Stimulated activated CD4-positive, alpha-beta T cell treated with anti-CD3 and anti-CD28 coated beads, Interleukin-4, amount 100 ng/mL, for 4 hours (primary cell): ENCODE measurements at regions not wholly inside any gene's neighbourhood (a gene's known extent, or its start where the extent isn't known, plus 50 kb on each side); places are given as distances from the start of the nearest gene placed in this dataset.

Experiments used
- DNase-seq, 2 experiments: peaks; one replicate each; pipeline ENCODE4 v3.0.0-alpha.2; 2020

DNA sequence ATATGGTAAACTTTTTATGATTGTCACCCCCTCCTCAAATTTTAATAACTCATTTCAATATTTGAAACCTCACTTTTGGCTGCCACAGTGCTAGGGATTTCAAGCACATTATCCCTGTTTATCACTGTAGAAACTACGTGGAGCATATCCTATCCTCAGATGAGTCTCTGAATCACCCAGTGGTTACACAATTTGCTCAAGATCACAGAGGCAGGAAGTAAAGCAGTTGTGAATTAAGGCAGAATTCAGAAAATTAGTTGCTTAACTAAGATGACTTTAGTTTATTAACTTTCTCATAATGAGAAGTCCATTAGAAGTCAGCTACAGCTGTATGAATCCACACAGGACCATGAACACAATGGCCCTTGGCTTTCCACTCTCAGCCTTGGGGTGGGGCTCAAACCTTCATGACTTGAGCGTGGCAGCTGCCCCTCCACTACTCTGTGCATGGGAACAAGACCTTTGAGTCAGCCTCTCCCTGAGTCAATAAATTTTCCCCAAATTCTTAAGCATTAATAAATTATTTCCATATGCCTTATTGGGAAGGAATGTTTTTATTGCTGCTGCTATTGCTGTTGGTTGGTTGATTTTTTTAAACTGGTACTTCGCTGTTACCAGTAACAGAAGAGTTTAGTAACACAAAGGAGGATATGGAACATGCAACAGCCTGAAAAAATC is 369.0 kb downstream of the CBLN2 start:
- DNase-seq = no peak

DNA sequence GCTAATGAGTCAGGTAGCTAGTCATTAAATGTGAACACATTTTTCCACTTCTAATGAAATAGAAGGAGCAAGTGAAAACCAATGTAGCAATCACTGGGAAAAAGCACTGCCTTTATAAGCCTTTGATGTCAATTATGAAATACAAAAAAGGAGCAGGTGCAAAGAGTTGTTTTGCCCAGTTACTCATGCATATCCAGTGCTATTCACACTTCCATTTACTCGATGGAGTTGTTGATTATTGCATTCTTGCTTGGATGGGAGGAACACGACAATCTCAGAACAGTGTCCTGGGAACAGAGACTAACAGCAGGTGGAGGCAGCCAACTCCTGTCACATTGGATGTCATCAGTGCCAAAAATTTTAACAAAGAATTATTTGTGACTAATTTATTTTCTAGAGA is 372.5 kb downstream of the CBLN2 start:
- no peak for DNase-seq

DNA sequence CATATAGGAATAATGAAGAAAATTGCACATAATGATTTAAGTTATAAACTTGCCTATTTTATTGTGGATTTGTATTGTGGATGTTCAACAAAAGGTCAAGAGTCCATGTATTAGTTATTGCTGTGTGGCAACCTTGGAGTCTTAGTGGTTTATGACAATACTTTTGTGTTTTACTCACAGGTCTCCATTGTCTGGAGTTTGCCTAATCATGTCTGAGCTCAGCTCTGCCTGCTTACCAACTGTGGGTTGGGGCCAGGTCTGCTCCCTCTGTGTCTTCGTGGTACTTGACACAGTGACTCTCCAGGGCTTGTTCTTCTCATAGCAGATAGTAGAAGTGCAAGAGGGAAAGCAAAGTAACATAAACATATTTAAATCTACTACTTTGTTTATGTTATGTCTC is 382.5 kb downstream of the CBLN2 start:
- DNase-seq = no peak

DNA sequence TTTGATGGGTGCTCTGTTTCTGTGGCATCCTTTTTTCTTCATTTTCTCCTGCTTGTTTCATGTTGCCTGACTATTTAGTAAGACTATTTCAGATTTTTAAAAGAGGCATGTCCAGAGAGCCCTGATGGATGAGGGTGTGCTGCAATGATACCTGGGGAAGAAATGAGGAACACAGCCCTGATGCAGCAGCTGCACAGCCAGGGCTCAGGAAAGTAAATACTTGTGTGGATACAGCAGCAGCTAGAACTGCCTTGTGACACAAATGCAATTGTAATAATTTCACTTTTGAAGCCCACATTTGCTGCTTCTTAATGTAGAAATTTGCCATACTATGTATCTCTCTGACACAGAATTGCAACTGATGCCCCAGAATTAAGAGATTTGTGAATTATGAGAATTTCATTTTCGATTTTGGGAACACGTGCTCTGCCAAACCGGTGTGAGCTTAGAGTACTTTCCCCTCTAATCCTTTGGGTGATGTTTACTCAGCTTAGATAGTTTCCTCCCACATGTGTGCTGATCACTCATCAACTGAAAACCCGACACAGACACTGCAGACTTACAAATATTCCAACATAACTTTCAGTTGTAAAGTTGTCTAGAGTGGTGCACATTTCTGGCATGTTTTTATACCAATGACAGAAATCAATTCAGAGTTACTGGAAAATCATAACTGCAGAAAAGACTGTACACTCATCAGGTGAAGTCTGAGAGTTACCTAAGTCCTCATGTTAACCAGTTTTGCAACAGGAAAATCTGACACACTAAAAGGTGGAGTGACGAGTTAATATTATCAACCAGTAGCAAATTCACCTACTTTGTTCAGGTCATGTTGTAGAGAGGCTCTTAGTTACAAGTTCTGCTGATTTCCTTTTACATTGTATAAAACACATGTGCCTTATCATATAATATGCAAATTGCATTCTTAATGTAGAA is 383.4 kb downstream of the CBLN2 start:
- no peak for DNase-seq

DNA sequence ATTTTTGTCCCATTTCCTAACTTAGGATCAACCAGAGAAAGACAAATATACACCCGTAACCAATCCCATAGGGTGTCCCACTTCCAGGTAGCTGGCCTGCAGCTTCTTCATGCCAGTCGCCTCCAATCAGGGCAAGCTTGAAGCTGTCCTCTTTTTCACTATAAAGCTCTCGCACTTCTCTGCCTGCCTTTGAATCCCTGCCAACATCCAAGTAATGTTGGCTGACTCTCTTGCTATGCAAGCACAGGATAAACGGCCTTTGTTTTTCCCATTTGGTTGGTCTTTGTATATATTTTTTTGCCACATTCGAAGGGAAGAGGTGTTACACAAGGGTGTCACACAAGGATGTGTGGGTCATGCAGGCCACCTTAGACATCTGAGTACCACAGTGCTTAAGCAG is 388.8 kb downstream of the CBLN2 start:
- no peak for DNase-seq

DNA sequence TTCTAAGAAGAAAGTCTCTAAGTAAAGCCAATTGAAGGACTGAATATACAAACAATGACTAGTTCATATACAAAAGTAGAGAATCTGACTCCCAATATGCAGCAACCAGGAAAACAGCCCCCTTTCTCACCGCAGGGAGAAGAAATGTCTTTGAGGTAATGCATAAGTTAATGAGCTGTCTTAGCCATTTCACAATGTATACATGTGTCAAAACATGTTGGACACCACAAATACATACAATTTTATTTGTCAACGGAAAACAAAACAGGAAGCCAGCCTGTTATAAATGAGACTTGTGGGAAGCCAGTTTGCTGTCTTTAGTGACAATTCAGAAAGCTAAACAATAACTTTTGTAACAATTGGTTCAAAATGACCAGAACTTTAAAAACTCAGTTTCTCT is 389.2 kb downstream of the CBLN2 start:
- no peak for DNase-seq

DNA sequence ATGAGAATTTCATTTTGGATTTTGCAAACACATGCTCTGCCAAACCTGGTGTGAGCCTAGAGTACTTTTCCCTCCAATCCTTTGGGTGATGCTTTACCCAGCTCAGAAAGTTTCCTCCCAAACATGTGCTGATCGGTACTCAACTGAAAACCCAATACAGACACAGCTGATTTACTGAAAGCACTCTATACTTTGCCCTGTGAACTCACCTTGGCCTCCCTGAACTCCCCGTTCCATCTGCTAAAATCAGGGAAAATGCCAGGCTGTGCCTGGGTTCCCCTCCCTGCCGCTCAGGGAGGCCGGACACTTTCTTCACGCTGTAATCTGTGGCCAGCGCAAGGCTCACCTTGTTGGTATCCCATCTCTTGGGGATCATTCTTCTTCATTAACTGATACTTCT is 391.2 kb downstream of the CBLN2 start:
- DNase-seq = no peak

DNA sequence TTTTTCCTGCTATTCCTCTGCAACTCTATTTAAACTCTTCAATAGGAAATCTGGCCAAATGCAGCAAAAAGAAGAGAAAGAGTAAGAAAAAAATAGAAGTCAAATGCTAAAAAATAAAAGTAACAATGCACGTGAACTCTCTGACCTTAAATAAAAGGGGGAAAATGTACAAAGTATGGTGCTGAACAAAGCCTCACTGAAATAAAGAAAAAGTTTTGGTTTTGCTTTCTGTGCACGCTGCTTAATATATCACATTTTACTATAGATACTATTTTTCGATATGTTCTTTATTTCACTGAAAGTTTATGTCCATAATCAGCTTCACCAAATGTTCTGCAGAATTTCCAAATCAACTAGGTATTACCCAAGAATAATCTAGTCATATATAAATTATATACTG is 396.3 kb downstream of the CBLN2 start:
- DNase-seq = no peak

DNA sequence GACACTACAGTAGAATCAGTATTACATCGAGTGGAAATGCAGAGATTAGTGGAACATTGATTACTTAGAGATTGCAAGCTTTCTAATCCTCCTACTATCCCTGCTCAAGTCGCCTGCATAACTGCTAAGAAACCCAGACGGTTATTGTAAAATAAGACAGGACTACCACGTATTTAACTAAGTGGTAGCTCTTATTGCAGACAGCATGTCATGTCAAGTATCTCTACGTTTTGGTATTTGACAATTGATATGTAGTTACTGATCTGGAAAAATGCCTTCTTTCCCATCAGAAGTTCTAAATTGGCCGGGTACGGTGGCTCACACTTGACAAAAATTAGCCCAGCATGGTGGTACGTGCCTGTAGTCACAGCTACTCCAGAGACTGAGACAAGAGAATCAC is 404.1 kb downstream of the CBLN2 start:
- no peak for DNase-seq

DNA sequence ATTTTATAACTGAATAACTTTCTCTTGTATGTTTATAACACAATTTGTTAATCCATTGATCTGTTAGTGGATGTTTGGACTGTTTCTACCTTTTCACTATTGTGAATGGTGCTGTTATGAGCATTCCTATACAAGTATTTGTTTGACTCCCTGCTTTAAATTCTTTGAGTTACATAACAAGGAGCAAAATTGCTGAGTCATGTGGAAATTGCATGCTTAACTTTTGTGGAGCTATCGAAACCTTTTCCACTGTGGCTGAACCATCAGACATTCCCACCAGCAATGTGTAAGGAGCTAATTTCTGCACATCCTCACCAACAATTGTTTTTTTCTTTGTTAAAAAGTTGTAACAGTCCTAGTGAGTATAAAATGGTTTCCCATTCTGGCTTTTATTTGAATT is 415.5 kb downstream of the CBLN2 start:
- DNase-seq = no peak

DNA sequence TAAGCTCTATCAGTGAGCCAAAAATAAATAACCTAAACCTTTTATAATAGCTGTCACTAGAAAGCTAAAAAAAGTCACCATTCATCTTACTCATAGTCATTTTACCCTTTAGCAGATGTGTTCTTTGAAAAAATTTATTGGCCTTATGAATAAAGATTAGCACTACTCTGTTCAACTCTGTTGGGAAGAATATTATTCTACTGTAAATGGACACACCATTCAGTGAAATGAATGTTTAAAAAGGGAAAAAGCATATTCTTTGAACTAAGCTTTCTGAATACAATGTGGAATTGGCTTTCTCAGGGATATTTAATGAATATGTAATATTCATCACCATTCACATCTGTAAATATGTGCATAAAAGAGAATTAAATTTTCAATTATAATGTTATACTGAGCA is 422.0 kb downstream of the CBLN2 start:
- no peak for DNase-seq

DNA sequence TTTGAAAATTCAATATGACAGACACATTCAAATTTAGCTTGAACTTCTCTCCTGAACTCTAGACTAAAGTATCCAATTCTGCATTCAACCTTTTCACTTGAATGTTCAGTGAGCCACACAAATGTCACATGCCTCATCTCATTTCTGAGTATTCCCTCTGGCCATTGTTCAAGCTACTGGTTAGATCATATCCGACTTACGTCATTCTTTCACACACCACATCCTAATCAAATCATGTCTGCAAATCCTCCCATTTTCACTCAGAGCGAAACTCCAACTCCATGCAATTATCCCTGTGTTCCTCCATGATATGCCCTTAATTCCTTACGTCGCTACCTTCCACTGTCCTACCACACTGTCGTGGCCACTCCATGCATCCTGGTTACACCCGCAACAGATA is 425.1 kb downstream of the CBLN2 start:
- DNase-seq = no peak

DNA sequence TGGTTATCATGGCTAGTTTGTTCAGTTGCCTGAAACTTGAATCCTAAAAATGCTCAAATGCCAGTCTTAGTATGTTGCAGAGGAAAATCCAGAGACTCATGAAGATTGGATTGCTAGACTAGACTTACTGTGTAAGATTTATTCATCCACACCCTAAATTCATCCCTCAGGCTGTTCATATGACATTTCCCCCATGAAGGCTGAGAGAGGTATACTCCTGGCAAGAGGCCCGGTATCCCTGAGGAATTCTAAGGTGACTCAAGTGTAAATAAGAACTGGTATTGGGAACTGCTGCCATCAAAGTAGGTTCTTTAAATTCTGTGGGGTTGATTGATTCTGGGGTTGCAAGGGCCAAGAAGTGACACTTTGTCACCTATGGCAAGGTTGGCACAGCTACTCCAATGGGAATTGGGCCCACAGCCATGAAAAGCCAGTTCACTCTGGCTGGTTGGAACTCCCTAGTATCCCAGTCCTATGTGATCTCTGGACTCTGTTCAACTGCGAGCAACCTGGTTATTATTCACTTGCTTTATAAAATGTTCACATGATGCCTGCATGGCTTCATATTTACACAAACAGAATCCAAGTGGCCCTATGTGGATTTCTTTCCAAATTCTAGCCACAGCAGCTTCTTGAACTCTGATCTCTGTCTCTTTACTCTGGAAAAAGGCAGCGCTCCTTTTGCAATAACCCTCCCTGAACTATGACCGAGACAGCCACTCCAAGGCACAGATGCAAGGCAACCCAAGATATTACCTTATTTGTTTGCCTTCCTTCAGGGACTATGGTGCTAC is 429.1 kb downstream of the CBLN2 start:
- no peak for DNase-seq

DNA sequence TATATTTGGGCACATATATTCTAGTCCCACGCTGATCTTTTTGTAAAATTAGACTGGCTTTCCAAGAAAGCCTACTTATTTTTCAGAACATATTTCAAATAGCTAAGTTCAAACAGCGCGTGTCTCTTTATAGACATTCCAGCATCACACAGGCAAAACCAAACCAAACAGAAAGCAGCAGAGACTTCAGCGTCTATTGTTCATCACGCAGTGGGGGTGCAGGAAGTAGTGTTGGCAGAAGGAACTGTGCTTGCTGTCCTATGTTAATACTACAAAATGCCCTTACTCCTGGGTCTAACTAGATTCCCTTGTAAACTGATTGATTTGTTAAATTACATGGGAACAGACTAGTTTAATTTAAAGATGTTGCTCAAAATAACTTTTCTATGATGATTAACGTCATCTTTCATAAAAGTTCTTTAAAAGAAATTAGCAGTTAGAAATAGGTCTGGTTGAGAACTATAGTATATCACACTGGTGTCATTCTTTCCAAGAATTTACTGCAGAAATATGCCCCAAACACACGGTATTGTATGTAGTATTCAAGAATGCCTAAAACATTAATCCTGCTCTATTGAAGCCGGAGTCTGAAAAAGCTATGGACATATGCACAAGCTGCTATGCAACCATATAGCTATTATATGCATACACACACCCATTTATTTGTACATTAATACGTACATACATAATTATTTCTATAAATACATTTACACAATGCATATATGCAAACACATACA is 436.3 kb downstream of the CBLN2 start:
- no peak for DNase-seq

DNA sequence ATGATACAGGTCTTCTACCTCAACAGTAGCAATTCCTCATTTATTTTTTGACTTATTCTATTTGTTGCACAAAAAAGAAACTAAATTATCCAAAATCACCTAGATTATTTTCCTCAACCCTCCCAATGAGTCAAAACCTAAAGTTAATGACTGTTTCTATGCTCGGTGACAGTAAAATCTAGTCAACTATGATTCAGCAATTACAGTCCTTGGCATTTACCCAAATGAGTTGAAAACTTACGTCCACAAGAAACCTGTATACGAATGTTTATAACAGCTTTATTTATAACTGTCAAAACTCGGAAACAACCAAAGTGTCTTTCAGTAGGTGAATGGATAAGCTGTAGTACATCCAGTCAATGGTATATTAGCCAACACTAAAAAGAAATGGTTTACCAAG is 439.3 kb downstream of the CBLN2 start:
- no peak for DNase-seq

DNA sequence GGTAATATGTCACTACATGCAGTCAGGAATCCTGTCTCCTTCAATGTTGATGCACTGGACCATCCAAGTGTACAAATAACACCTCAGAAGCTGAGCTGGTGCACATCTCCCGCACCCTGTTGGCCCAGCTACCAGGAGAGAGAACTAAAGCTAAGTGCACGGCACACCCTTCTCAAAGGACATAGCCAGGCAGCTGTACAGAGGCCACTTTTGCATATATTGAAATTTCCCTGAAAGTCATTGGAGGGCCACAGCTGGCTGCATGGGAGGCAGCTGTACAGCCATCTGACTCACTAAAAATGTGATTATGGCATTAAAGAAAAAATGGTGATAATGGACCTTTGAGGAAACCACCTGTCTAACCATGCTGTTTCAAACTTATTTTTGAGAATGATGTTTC is 441.7 kb downstream of the CBLN2 start:
- DNase-seq = no peak

DNA sequence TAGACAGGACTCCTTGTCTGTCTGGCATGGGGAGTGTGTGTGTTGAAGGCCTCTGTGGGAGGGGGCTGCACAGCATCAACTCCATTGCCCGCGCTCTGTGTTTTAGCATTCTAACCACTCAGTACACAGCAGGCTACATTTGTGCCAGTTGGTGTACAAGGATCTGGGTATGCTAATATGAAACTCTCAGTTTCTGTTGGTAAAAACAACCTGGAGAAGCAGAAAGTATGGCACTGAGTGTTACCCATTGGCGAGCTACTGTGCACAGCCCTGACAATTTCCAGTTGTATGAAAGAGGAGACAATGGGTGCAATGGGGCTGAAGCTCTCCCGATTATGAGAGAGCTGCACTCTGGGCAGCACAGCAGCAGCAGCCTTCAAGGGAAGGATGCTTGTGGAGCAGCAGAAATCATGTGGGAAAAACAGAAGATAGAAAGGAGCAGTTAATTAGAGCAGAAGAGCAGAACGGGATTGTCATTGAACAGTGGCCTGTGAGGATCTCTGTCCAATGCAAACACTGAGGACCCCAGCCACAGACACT is 443.6 kb downstream of the CBLN2 start:
- DNase-seq = no peak

DNA sequence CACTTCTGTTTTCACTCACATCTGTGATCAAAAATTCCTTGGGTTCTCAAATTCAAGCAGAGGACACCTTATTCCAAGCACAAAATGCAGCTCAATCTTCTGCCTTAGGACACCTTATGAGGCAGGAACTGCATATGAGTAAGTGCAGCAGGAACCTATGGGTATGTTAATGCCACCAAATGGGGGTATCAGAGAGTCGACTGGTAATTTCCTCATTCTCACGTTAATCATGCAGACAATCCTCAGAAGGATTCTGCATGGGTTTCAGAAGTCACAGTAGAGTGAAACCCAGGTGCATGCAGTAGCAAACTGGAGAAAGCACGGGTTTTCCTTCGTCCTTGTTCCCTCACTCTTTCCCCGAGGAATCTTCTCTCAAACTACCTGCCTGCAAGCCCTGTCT is 452.8 kb downstream of the CBLN2 start:
- DNase-seq = no peak

DNA sequence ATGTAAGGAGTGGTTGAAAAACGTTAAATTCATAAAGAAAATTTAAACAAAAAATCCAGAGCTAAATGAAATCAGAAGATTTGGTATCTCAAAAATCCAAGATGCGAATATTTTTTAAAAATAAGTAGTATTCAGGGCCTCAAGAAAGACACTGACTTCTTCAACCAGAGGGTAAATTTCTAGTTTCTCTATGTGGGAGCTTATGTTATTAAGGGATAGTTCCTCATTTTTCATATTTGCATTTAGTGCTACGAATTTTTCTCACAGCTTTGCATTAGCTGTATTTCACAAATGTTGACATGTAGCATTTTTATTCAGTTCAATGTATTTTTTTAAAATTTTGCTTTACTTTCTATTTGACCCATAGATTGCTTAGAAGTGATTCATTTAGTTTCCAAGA is 454.7 kb downstream of the CBLN2 start:
- DNase-seq = no peak

DNA sequence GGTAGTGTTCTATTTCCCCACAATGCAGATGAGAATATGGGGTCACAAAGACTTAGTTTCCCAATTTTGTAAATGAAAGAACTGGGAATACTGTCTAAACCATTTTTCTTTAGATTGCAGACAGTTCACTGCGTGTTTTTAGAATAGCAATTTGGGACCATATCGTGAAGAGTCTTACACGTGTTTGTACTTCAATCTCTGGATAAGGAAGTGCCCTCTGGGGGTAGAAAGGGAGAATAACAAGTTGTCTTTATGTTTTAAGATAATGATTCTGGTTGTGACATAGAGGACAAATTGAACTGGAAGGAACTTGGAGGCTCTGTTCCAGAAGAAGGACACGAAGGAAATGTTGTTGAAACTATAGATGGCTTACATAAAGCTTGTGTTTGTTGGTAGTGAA is 457.7 kb downstream of the CBLN2 start:
- no peak for DNase-seq

DNA sequence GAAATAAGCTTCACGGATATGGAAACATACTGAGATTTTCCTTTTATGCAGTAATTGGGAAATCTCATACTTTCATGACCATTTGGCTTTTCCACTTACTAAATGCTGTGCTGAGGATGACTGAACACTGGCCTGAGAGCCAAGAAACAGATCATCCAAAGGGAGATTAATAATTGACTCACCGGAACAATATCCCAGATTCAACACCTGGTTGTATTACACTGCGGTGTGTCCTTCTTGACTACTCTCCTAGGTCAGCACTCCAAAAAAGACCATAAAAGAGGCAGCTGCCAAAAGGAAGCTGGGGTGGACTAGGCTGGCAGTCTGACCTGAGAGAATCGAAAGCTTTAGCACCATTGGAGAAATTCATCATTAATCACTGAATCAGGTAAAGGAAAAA is 469.1 kb downstream of the CBLN2 start:
- DNase-seq = no peak

DNA sequence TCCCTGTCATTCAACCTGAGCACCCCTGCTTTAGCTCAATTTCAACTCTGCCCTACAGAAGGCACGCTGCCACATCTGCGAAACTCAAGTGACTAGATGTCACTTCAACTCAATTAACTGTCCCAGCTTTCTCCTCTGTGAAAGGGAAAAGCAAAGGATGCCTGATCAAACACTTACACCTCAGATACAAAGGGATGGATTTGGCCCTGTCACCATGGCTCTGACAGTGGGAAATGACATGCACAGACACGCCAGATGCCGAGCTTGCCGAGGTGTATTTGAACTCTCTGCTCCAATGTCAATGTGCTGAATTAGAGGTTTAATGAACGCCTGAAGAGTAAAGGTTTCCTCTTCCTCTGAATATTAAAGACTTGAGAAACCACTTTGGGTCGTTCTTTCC is 481.1 kb downstream of the CBLN2 start:
- no peak for DNase-seq

DNA sequence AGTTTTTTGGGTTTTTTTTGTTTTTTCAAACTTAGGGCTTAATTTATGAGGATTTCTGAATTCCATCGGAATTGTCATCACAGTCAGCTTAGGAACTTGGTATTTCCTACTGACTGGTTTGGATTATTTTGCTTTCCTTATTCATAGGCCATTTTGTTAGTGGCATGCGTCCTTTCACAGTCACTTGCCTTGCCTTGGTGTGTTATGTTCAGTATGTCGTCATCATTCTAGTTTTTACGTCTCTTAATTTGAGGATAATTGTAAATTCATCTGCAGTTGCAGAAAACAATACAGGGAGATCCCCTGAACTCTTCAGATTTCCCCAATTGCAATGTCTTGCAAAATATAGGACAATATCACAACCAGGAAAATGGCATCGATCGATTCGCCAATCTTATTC is 485.3 kb downstream of the CBLN2 start:
- DNase-seq = no peak
